A673 (cell line): ENCODE measurements at regions not wholly inside any gene's neighbourhood (a gene's known extent, or its start where the extent isn't known, plus 50 kb on each side); places are given as distances from the start of the nearest gene placed in this dataset.

Source experiments
- BruUV-seq: library from RNA; stranded (reverse); fragments of 400-500 nt; replicated peaks from 2 replicates; lab custom pipeline; 2021; lab: Mats Ljungman, UMichigan
- CTCF ChIA-PET: fragments of 300-600 bp; sonication (Branson Sonifier 250); formaldehyde crosslinking; loops from one replicate; lab custom pipeline; 2022; ENCODE audit warnings: antibody characterized with exemption; lab: Charles Lee
- POLR2A ChIA-PET: fragments of 300-600 bp; sonication (Branson Sonifier 250); formaldehyde crosslinking; loops from one replicate; lab custom pipeline; 2022; ENCODE audit warnings: antibody characterized with exemption; ENCODE audit not compliant: low non-redundant PET; lab: Charles Lee
- DNase-seq: peaks from one replicate; pipeline ENCODE4 v3.0.0-alpha.2; 2015; ENCODE audit warnings: low spot score
- H3K27ac ChIP-seq: fragments of 200-600 bp; sonication (generic); 2 replicates; pipeline ENCODE4 v1.5.1; 2016; ENCODE audit warnings: mixed run types, low read depth, mild to moderate bottlenecking, mixed read lengths, antibody characterized with exemption, low read length; ENCODE audit not compliant: poor library complexity, severe bottlenecking
- H3K27me3 ChIP-seq: fragments of 200-600 bp; sonication (generic); replicated peaks from 2 replicates; pipeline ENCODE4 v1.6.1; 2017; ENCODE audit warnings: mixed run types, low read depth, mild to moderate bottlenecking, mixed read lengths, antibody characterized with exemption, low read length; ENCODE audit not compliant: insufficient read depth, poor library complexity
- H3K36me3 ChIP-seq: fragments of 200-600 bp; sonication (generic); 2 replicates; pipeline ENCODE4 v1.6.1; 2016; ENCODE audit warnings: mixed run types, mild to moderate bottlenecking, mixed read lengths, antibody characterized with exemption, low read length; ENCODE audit not compliant: insufficient read depth, poor library complexity, severe bottlenecking
- H3K4me1 ChIP-seq: fragments of 200-600 bp; sonication (generic); 2 replicates; pipeline ENCODE4 v1.6.1; 2017; ENCODE audit warnings: mixed run types, mild to moderate bottlenecking, mixed read lengths, antibody characterized with exemption, low read length; ENCODE audit not compliant: insufficient read depth, poor library complexity, severe bottlenecking
- H3K4me3 ChIP-seq: fragments of 200-600 bp; sonication (generic); 2 replicates; pipeline ENCODE4 v1.5.1; 2016; ENCODE audit warnings: low read depth, mixed run types, mild to moderate bottlenecking, mixed read lengths, low read length; ENCODE audit not compliant: poor library complexity, severe bottlenecking
- H3K9me3 ChIP-seq: fragments of 200-600 bp; sonication (generic); 2 replicates; pipeline ENCODE4 v1.6.1; 2016; ENCODE audit warnings: mixed run types, low read depth, mild to moderate bottlenecking, mixed read lengths, antibody characterized with exemption, low read length; ENCODE audit not compliant: poor library complexity, severe bottlenecking
- EZH2 ChIP-seq: fragments of 200-600 bp; sonication (generic); IDR thresholded peaks from 2 replicates; pipeline ENCODE4 v1.6.1; 2017; ENCODE audit warnings: borderline replicate concordance, low read depth, mild to moderate bottlenecking, mixed read lengths, antibody characterized with exemption, low read length; ENCODE audit not compliant: poor library complexity, severe bottlenecking
- intact Hi-C: fragments of 100-400 bp; cut with micrococcal nuclease; formaldehyde crosslinking; loops from one replicate; pipeline ENCODE4 v1.10.0; 2022; ENCODE audit not compliant: unreplicated experiment
- TF ChIP-seq, protein P1 (sequence below): fragments of 300-800, 200-600 bp; sonication (generic); conservative IDR thresholded peaks from 2 replicates; pipeline ENCODE4 v1.5.1; 2017; ENCODE audit warnings: low read depth, mild to moderate bottlenecking, antibody characterized with exemption, low read length, moderate library complexity, mixed read lengths

DNA sequence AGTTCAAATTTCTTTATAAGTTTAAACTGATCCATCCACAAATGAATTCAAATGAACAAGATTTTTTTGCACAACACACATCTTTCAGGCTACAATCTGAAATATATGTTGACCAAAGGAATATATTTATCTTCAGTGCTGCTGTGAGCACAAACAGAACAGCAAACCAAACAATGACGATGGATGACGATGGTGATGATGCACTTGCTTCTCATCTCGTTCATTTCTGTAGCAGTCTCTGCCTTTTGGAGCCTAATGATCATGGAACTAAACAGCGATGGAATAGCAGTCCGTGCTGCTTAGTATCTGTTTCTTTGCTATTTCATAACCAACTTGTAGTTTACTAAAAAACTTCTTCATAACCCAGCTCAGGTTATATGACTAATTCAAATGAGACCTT lies 220.7 kb upstream of the BLID start:
- CTCF ChIA-PET = no interaction called here
- intact Hi-C loops = no loop called here
- POLR2A ChIA-PET = no interaction called here
- no TSS peak for BruUV-seq
- H3K4me1 ChIP-seq = peaks cover 19% of the 10 kb centered on the region
- no peaks in the 10 kb centered on the region for H3K27me3 ChIP-seq
- no peaks in the 10 kb centered on the region for H3K9me3 ChIP-seq
- H3K36me3 ChIP-seq = no peaks in the 10 kb centered on the region
- H3K27ac ChIP-seq = no peak overlapping the region
- TF ChIP-seq, protein P1, sequence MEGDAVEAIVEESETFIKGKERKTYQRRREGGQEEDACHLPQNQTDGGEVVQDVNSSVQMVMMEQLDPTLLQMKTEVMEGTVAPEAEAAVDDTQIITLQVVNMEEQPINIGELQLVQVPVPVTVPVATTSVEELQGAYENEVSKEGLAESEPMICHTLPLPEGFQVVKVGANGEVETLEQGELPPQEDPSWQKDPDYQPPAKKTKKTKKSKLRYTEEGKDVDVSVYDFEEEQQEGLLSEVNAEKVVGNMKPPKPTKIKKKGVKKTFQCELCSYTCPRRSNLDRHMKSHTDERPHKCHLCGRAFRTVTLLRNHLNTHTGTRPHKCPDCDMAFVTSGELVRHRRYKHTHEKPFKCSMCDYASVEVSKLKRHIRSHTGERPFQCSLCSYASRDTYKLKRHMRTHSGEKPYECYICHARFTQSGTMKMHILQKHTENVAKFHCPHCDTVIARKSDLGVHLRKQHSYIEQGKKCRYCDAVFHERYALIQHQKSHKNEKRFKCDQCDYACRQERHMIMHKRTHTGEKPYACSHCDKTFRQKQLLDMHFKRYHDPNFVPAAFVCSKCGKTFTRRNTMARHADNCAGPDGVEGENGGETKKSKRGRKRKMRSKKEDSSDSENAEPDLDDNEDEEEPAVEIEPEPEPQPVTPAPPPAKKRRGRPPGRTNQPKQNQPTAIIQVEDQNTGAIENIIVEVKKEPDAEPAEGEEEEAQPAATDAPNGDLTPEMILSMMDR = no peak
- TF ChIP-seq EZH2 = no peak
- H3K4me3 ChIP-seq = no peak overlapping the region
- DNase-seq = no peak

DNA sequence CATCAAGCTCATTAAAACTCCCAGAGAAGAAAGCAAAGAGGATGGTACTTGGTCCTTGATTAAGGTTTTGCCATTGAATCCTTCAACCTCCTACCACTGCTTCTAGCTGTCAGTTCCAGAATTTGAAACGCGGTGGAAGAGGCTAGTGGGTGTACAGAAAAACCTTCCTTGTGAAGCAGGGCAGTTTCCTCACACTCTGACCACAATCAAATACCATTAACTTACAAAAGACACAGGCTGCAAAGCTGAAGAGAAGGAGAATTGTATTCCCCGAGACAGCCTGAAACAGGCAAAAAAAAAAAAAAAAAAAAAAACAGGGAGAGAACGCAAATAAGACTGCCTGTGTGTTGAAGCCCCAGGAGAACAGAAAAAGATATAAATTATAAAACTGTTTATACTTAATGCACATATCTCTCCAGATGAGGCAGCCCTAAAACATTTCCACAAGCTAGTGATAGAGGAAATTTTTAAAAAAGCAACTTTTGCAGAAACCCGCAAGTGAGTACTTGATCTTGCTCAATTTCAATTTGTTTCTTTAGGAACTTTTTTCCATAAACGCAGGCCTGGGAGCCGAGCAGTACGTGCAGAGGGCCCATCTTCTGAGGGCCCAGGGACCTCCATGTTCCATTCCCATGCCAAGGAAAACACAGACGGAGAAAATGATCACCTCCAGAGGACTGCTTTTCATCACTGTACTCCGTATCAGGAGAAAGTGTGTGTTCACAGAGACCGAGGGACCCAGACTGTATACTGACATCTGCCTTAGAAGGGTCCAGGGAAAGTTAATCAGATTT lies 218.7 kb upstream of the BLID start:
- BruUV-seq = no TSS peak

DNA sequence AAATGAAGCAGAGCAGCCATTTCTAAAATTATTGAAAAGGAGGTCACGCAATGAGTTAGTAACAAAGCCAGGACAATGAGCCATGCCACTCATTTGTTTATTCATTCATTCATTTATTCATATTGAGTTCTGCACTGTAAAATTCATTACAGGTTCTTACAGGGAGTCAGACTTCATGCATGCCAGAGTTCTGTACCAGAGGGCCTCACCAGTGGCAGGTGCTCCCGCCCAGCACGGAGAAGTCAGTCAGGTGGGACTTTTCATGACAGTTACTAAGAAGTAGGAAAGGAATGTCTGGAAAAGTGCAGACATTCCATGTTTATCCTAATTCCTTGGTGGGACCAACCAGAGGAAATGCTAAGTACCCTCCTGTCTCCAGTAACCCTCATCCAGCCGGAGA lies 217.5 kb upstream of the BLID start:
- ChIA-PET POLR2A (no interaction called here), CTCF (no interaction called here)
- H3K27ac ChIP-seq = no peak overlapping the region
- DNase-seq = no peak
- H3K36me3 ChIP-seq = no peaks in the 10 kb centered on the region
- no peak overlapping the region for H3K4me3 ChIP-seq
- no peaks in the 10 kb centered on the region for H3K27me3 ChIP-seq
- BruUV-seq = no TSS peak
- intact Hi-C loops = no loop called here
- H3K9me3 ChIP-seq = no peaks in the 10 kb centered on the region
- TF ChIP-seq EZH2 = no peak
- H3K4me1 ChIP-seq = peaks cover 10% of the 10 kb centered on the region

More for the DNA sequence above, 218.7 kb upstream of the BLID start:
- H3K4me1 ChIP-seq = peaks cover 14% of the 10 kb centered on the region
- H3K4me3 ChIP-seq = no peak overlapping the region
- no peaks in the 10 kb centered on the region for H3K36me3 ChIP-seq
- ChIA-PET CTCF (no interaction called here), POLR2A (no interaction called here)
- H3K27ac ChIP-seq = no peak overlapping the region
- H3K9me3 ChIP-seq = no peaks in the 10 kb centered on the region
- DNase-seq = no peak
- intact Hi-C loops = no loop called here
- no peaks in the 10 kb centered on the region for H3K27me3 ChIP-seq
- TF ChIP-seq EZH2 = no peak
- TF ChIP-seq, protein P1 = no peak
